ENCODE measurements at regions not wholly inside any gene's neighbourhood (a gene's known extent, or its start where the extent isn't known, plus 50 kb on each side); places are given as distances from the start of the nearest gene placed in this dataset.

DNA sequence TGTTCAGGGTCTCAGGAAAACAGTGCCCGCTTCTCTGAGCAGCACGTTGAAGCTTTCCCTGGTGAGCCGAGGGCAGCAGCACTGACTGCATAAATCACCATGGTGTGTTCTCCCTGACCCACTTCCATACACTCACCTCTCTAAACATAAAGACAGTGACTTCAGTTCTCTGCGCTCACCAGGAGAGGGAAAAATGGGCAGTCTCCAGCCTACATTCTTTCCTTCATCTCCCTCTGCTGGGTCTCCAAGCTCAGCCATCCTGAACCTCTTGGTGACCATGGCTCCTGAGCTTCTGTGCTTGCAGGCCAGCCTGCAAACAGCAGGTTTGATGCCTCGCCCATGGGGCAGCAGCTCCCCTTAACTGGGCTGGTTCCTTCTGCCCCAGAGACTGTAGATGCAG is 236.6 kb upstream of the ZNF32 start:
- Histone ChIP-seq H3K4me3 (no peak overlapping the region), H3K4me1 (peaks cover 0 to 11% (median 0%) of the 10 kb centered on the region in 3 donors), H3K27ac (no peak overlapping the region), H3K9me3 (no peaks in the 10 kb centered on the region), H3K36me3 (no peaks in the 10 kb centered on the region), H3K27me3 (no peaks in the 10 kb centered on the region)
- TF ChIP-seq EP300 (IDR thresholded peaks at IDR 0.05) (no peak), POLR2AphosphoS5 (IDR thresholded peaks at IDR 0.05) (no peak), CTCF (IDR thresholded peaks at IDR 0.05) (no peak), POLR2A (IDR thresholded peaks at IDR 0.05) (no peak)
- WGBS, 2 donors (ENCODE audit: low coverage in 1 of 2), result 94 to 100% methylated on average over 1 to 3 of the region's 5 CpGs
- ATAC-seq, result no peak

GRCh38 chr10:43884501-43885105 is 235.9 kb upstream of the ZNF32 start:
- ATAC-seq, result no peak
- H3K27me3 ChIP-seq, result no peaks in the 10 kb centered on the region
- H3K36me3 ChIP-seq, result no peaks in the 10 kb centered on the region
- no peak overlapping the region for H3K27ac ChIP-seq
- H3K9me3 ChIP-seq, result no peaks in the 10 kb centered on the region
- TF ChIP-seq EP300 (IDR thresholded peaks at IDR 0.05) (no peak), POLR2AphosphoS5 (IDR thresholded peaks at IDR 0.05) (no peak), CTCF (IDR thresholded peaks at IDR 0.05) (no peak), POLR2A (IDR thresholded peaks at IDR 0.05) (no peak)
- no peak overlapping the region for H3K4me3 ChIP-seq
- 83 to 85% methylated on average over 7 of the region's 8 CpGs for WGBS, 2 donors (ENCODE audit: low coverage in 1 of 2)
- H3K4me1 ChIP-seq, result peaks cover 0 to 11% (median 0%) of the 10 kb centered on the region in 3 donors

DNA sequence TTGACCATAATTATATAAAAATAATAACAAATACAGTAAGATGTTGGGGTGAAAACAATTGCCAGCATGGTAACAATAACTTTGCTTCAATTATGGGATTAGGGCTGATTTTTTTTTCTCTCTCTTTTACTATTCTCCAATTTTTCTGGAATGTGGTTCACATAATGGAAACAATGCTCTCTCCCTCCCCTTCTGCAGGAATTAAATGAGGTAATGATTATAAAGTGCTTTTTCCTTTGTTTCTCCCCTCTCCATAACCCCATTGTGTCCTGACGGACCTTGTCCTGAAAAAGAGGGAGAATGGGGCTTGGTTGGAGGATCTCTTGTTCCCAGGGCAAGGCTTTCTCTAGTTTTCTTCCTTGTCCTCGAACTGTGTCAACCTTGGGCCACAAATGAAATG is 234.0 kb upstream of the ZNF32 start:
- WGBS, 2 donors (ENCODE audit: low coverage in 1 of 2), result 87 to 100% methylated on average over 1 to 2 of the region's 2 CpGs
- Histone ChIP-seq H3K27ac (no peak overlapping the region), H3K4me1 (no peaks in the 10 kb centered on the region), H3K27me3 (no peaks in the 10 kb centered on the region), H3K36me3 (no peaks in the 10 kb centered on the region), H3K4me3 (no peak overlapping the region), H3K9me3 (no peaks in the 10 kb centered on the region)
- ATAC-seq, result no peak
- TF ChIP-seq POLR2A (IDR thresholded peaks at IDR 0.05) (no peak), POLR2AphosphoS5 (IDR thresholded peaks at IDR 0.05) (no peak), EP300 (IDR thresholded peaks at IDR 0.05) (no peak), CTCF (IDR thresholded peaks at IDR 0.05) (no peak)

DNA sequence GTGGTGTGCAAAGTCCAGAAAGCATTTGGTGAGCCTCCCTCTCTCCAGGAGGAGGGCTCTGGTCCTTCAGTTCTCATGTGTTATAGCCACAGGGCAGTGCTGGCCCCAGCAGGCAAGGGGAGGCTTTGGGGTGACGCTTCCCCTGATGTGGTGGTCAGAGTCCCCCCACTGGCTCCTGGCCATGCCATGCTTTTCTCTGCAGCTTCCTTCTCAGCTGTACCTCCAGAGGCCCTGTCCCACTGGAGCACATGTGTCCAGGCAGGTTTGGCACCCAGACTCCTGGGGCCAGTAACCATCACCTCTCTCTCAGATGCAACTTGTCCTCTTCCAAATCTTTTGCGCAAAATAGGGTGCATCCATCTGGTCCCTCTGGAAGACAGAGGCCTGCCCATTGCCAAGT is 233.0 kb upstream of the ZNF32 start:
- ATAC-seq, result no peak
- Histone ChIP-seq H3K4me3 (no peak overlapping the region), H3K27ac (no peak overlapping the region), H3K9me3 (no peaks in the 10 kb centered on the region), H3K4me1 (no peaks in the 10 kb centered on the region), H3K27me3 (no peaks in the 10 kb centered on the region), H3K36me3 (no peaks in the 10 kb centered on the region)
- TF ChIP-seq POLR2AphosphoS5 (IDR thresholded peaks at IDR 0.05) (no peak), EP300 (IDR thresholded peaks at IDR 0.05) (no peak), CTCF (IDR thresholded peaks at IDR 0.05) (no peak), POLR2A (IDR thresholded peaks at IDR 0.05) (no peak)
- WGBS, 2 donors (ENCODE audit: low coverage in 1 of 2), result 87% methylated on average over 2 of the region's 2 CpGs; no CpG with 5 or more reads in 1 of the 2 donors

- Histone ChIP-seq H3K4me1 (no peaks in the 10 kb centered on the region), H3K9me3 (no peaks in the 10 kb centered on the region), H3K36me3 (no peaks in the 10 kb centered on the region), H3K4me3 (no peak overlapping the region), H3K27me3 (no peaks in the 10 kb centered on the region), H3K27ac (no peak overlapping the region)
- TF ChIP-seq POLR2A (IDR thresholded peaks at IDR 0.05) (no peak), POLR2AphosphoS5 (IDR thresholded peaks at IDR 0.05) (no peak), EP300 (IDR thresholded peaks at IDR 0.05) (no peak), CTCF (IDR thresholded peaks at IDR 0.05) (no peak)
- no peak for ATAC-seq
- WGBS, 2 donors (ENCODE audit: low coverage in 1 of 2), result 64 to 71% methylated on average over 5 to 6 of the region's 8 CpGs
Observed at GRCh38 chr10:43880160-43880559, 231.5 kb upstream of the ZNF32 start.

Data from gastroesophageal sphincter (tissue), 4 donors.